GM12878 (cell line): ENCODE measurements at regions not wholly inside any gene's neighbourhood (a gene's known extent, or its start where the extent isn't known, plus 50 kb on each side); places are given as distances from the start of the nearest gene placed in this dataset.

Experiments
- ATAC-seq: fragments of 200-7000 bp; cut with Tn5 transposase; 3 replicates; pipeline ENCODE4 v1.9.1; 2020; ENCODE audit warnings: mild to moderate bottlenecking, moderate library complexity
- BruUV-seq: library from RNA; stranded (reverse); fragments of 400-500 nt; replicated peaks from 2 replicates; lab custom pipeline; 2021; lab: Mats Ljungman, UMichigan
- CTCF ChIA-PET: fragments of 300-600 bp; sonication (Branson Sonifier 250); formaldehyde crosslinking; extraction: SDS; loops from one replicate; lab custom pipeline; 2021; ENCODE audit warnings: inconsistent platforms; lab: Yijun Ruan, JAX
- POLR2A ChIA-PET: fragments of 350-600 bp; formaldehyde crosslinking; extraction: SDS; loops from one replicate; lab custom pipeline; 2021; ENCODE audit warnings: inconsistent platforms; lab: Charles Lee
- RAD21 ChIA-PET: fragments of 300-600 bp; sonication (Branson Sonifier 250); formaldehyde crosslinking; loops from one replicate; lab custom pipeline; 2023; ENCODE audit warnings: antibody characterized with exemption; ENCODE audit not compliant: unreplicated experiment; lab: Charles Lee
- SMC1A ChIA-PET: fragments of 300-600 bp; sonication (Branson Sonifier 250); formaldehyde crosslinking; loops from one replicate; lab custom pipeline; 2023; ENCODE audit not compliant: unreplicated experiment, uncharacterized antibody; lab: Charles Lee
- DNase-seq: peaks from one replicate; pipeline ENCODE4 v3.0.0-alpha.2; 2011; ENCODE audit warnings: low read depth, low spot score
- FAIRE-seq: peaks from 3 replicates; lab custom pipeline; 2011; peaks lifted over from hg19 to GRCh38; lab: Jason Lieb, UNC
- H2AFZ ChIP-seq: 2 replicates; pipeline ENCODE4 v1.6.0; 2011; ENCODE audit warnings: low read depth, low read length, control low read depth; ENCODE audit not compliant: control insufficient read depth
- H3K27ac ChIP-seq: 2 replicates; pipeline ENCODE4 v1.5.1; 2011; ENCODE audit warnings: control low read depth; ENCODE audit not compliant: control insufficient read depth, insufficient read depth
- H3K27me3 ChIP-seq, 2 experiments: replicated peaks in 1 of 2; 2 replicates each; pipeline versions ENCODE4 v1.6.0 to v1.6.1; 2011; ENCODE audit warnings: low read length in 1 of 2; ENCODE audit not compliant: control insufficient read depth in 2 of 2, insufficient read depth in 2 of 2
- H3K36me3 ChIP-seq, 2 experiments: 2 replicates each; pipeline ENCODE4 v1.5.1; 2011; ENCODE audit warnings: low read length in 1 of 2; ENCODE audit not compliant: control insufficient read depth in 2 of 2, insufficient read depth in 2 of 2
- H3K4me1 ChIP-seq: 2 replicates; pipeline ENCODE4 v1.6.1; 2011; ENCODE audit warnings: mild to moderate bottlenecking, low read length, moderate library complexity, mixed read lengths; ENCODE audit not compliant: control insufficient read depth, insufficient read depth
- H3K4me2 ChIP-seq: 2 replicates; pipeline ENCODE4 v1.6.0; 2011; ENCODE audit warnings: control low read depth; ENCODE audit not compliant: control insufficient read depth, insufficient read depth
- H3K4me3 ChIP-seq: fragments of 200-600 bp; sonication (generic); 2 replicates; pipeline ENCODE4 v1.5.1; 2016
- H3K79me2 ChIP-seq: 2 replicates; pipeline ENCODE4 v1.6.0; 2011; ENCODE audit warnings: low read length; ENCODE audit not compliant: control insufficient read depth, insufficient read depth
- H3K9ac ChIP-seq: 2 replicates; pipeline ENCODE4 v1.8.0; 2011; ENCODE audit warnings: low read length, control low read depth, mixed read lengths; ENCODE audit not compliant: control insufficient read depth, insufficient read depth
- H3K9me3 ChIP-seq: replicated peaks from 3 replicates; pipeline ENCODE4 v1.5.1; 2011; ENCODE audit warnings: mild to moderate bottlenecking, low read length; ENCODE audit not compliant: control insufficient read depth, insufficient read depth
- H4K20me1 ChIP-seq: 2 replicates; pipeline ENCODE4 v1.6.0; 2011; ENCODE audit not compliant: control insufficient read depth, insufficient read depth
- CEBPZ ChIP-seq: fragments of 150-350 bp; IDR thresholded peaks from 2 replicates; pipeline ENCODE4 v1.6.1; 2016; ENCODE audit warnings: low read depth, low read length
- CREM ChIP-seq: IDR thresholded peaks from 2 replicates; pipeline ENCODE4 v1.6.1; 2014; ENCODE audit warnings: antibody characterized with exemption, low read depth
- EZH2 ChIP-seq: IDR thresholded peaks from 2 replicates; pipeline ENCODE4 v1.6.1; 2012; ENCODE audit warnings: low read depth, mild to moderate bottlenecking, control low read depth, inconsistent platforms, low read length, borderline replicate concordance; ENCODE audit not compliant: control insufficient read depth
- IKZF1 ChIP-seq: fragments of 450-650 bp; conservative IDR thresholded peaks from 2 replicates; pipeline ENCODE4 v1.6.1; 2017; ENCODE audit warnings: antibody characterized with exemption, mild to moderate bottlenecking
- IRF3 ChIP-seq: fragments of 450-650 bp; IDR thresholded peaks from 2 replicates; pipeline ENCODE4 v1.6.1; 2014; ENCODE audit warnings: mild to moderate bottlenecking
- LARP7 ChIP-seq: fragments of 450-650 bp; IDR thresholded peaks from 2 replicates; pipeline ENCODE4 v1.6.1; 2017; ENCODE audit warnings: mild to moderate bottlenecking
- NFYB ChIP-seq: IDR thresholded peaks from 2 replicates; pipeline ENCODE4 v1.6.1; 2011; ENCODE audit warnings: low read depth, mild to moderate bottlenecking, low read length, improper control_type of control experiment, moderate library complexity; ENCODE audit not compliant: insufficient read depth
- PAX8 ChIP-seq: fragments of 450-650 bp; IDR thresholded peaks from 2 replicates; pipeline ENCODE4 v1.6.1; 2017; ENCODE audit warnings: mild to moderate bottlenecking, moderate library complexity
- RAD21 ChIP-seq: IDR thresholded peaks from 2 replicates; pipeline ENCODE4 v1.6.1; 2011; ENCODE audit warnings: mild to moderate bottlenecking, low read depth, low read length, moderate library complexity; ENCODE audit not compliant: insufficient read depth
- TAF1 ChIP-seq: IDR thresholded peaks from 2 replicates; pipeline ENCODE4 v1.6.1; 2011; ENCODE audit warnings: mild to moderate bottlenecking, low read depth, low read length, borderline replicate concordance
- WGBS: methylation state at CpG from one replicate; pipeline ENCODE4 v1.1.6; 2016; ENCODE audit warnings: low lambda C conversion rate; ENCODE audit not compliant: insufficient replicate concordance, insufficient coverage; ENCODE audit errors: missing lambda C conversion rate; 5-methylcytosine and 5-hydroxymethylcytosine counted together
- in situ Hi-C: fragments of 300-500 bp; cut with MboI; formaldehyde crosslinking; loops from 9 replicates; pipeline ENCODE4 v1.14.3; 2018; ENCODE audit warnings: mixed read lengths
- intact Hi-C: fragments of 100-400 bp; cut with micrococcal nuclease; formaldehyde crosslinking; loops from one replicate; pipeline ENCODE4 v1.14.2; 2022; ENCODE audit not compliant: unreplicated experiment

GRCh38 chr21:27570306-27570868, 603.5 kb upstream of the ADAMTS5 start:
- no peaks in the 10 kb centered on the region for H3K36me3 ChIP-seq
- H3K27me3 ChIP-seq = no peaks in the 10 kb centered on the region
- DNase-seq = no peak
- no peak for TF ChIP-seq RAD21
- no peak for TF ChIP-seq TAF1
- TF ChIP-seq PAX8 = no peak
- no peak for TF ChIP-seq NFYB
- no peak for TF ChIP-seq EZH2
- TF ChIP-seq IRF3 = no peak
- no peak for TF ChIP-seq IKZF1
- TF ChIP-seq CEBPZ = no peak
- no peak for TF ChIP-seq LARP7
- TF ChIP-seq CREM = no peak
- no peak for ATAC-seq
- WGBS = 0% methylated on average over 2 of the region's 2 CpGs
- SMC1A ChIA-PET = no interaction called here
- no peak overlapping the region for H3K4me3 ChIP-seq
- H2AFZ ChIP-seq = no peak overlapping the region
- intact Hi-C loops = no loop called here
- no peaks in the 10 kb centered on the region for H3K9me3 ChIP-seq
- no peak overlapping the region for H3K27ac ChIP-seq
- no peaks in the 10 kb centered on the region for H3K4me1 ChIP-seq
- FAIRE-seq = no peak
- no peaks in the 10 kb centered on the region for H4K20me1 ChIP-seq
- H3K9ac ChIP-seq = no peak overlapping the region
- H3K4me2 ChIP-seq = no peak overlapping the region
- in situ Hi-C loops = no loop called here
- POLR2A ChIA-PET = no interaction called here
- CTCF ChIA-PET = no interaction called here
- RAD21 ChIA-PET = no interaction called here
- H3K79me2 ChIP-seq = no peaks in the 10 kb centered on the region
- BruUV-seq = no TSS peak
